ENCODE measurements at regions not wholly inside any gene's neighbourhood (a gene's known extent, or its start where the extent isn't known, plus 50 kb on each side); places are given as distances from the start of the nearest gene placed in this dataset.

DNA sequence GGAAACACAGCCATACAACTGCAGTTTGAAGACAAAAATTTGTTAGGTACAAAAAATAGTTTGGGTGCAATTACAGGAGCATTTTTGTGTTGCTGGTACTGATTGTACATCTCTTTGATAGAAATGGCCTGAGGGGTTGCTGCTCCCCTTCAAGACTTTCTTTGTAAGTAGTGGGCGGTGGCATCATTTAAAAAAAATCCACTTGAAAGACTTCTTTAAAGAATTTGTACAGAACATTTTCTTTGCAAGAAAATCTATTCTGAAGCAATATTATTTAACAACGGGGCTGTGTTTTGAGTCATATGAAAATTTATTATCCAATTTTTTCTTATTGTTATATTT lies 144.1 kb upstream of the CAV2 start:
- no peak overlapping the region for H3K9ac ChIP-seq (ENCODE audit: insufficient read depth in 1 of 2, low read depth in 2 of 2, low read length in 2 of 2)
- no TSS peak for BruUV-seq (replicated peaks)
- H3K27ac ChIP-seq (ENCODE audit: extremely low read depth, low read depth, low read length), result no peak overlapping the region
- peak overlapping the region; percentile 7; the same call in 1 of the 2 replicates for H3K4me2 ChIP-seq (ENCODE audit: insufficient read depth, low read length)
- H3K4me1 ChIP-seq (replicated peaks in 1 of 2; ENCODE audit: control insufficient read depth in 2 of 2, insufficient read depth in 2 of 2, low read length in 2 of 2), result peaks cover 0 to 15% of the 10 kb centered on the region in 2 experiments; a peak in 3 of 5 replicates
- H3K9me3 ChIP-seq (replicated peaks; ENCODE audit: control insufficient read depth, insufficient read depth, low read depth, low read length), result no peaks in the 10 kb centered on the region
- no peak for DNase-seq (ENCODE audit: extremely low read depth in 1 of 4, low spot score in 3 of 4)
- no peaks in the 10 kb centered on the region for H3K9me1 ChIP-seq (ENCODE audit: control insufficient read depth, insufficient read depth, low read length)
- no peaks in the 10 kb centered on the region for H3K79me2 ChIP-seq (ENCODE audit: control insufficient read depth, insufficient read depth, low read length)
- no peaks in the 10 kb centered on the region for H3K36me3 ChIP-seq (ENCODE audit: control insufficient read depth, insufficient read depth, low read length)
- POLR2A ChIA-PET, result interaction anchor here (0.8 kb wide), 1 partner anchor 32 kb away, joined by 3 read pairs; no protein-coding TSS in a partner anchor
- WGBS (ENCODE audit: insufficient coverage, low coverage, missing lambda C conversion rate), result 11% methylated on average over 2 of the region's 2 CpGs
- no peak for ATAC-seq
- in situ Hi-C loops (cut with MboI), result no loop called here
- no peaks in the 10 kb centered on the region for H3K27me3 ChIP-seq (ENCODE audit: control insufficient read depth in 2 of 2, insufficient read depth in 2 of 2, low read length in 2 of 2)
- H3K4me3 ChIP-seq, result no peak overlapping the region
- intact Hi-C loops (cut with micrococcal nuclease), result no loop called here
- no peak for FAIRE-seq
- H2AFZ ChIP-seq (ENCODE audit: low read depth, low read length), result no peak overlapping the region
- CTCF ChIA-PET (ENCODE audit: low intra/inter-chr PET ratio), result no interaction called here
- no peaks in the 10 kb centered on the region for H4K20me1 ChIP-seq (replicated peaks; ENCODE audit: control insufficient read depth, insufficient read depth, low read length)
- TF ChIP-seq, protein P1, sequence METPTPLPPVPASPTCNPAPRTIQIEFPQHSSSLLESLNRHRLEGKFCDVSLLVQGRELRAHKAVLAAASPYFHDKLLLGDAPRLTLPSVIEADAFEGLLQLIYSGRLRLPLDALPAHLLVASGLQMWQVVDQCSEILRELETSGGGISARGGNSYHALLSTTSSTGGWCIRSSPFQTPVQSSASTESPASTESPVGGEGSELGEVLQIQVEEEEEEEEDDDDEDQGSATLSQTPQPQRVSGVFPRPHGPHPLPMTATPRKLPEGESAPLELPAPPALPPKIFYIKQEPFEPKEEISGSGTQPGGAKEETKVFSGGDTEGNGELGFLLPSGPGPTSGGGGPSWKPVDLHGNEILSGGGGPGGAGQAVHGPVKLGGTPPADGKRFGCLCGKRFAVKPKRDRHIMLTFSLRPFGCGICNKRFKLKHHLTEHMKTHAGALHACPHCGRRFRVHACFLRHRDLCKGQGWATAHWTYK (CRISPR knock-in tag; IDR thresholded peaks at IDR 0.05), result no peak
- TF ChIP-seq, protein P2, sequence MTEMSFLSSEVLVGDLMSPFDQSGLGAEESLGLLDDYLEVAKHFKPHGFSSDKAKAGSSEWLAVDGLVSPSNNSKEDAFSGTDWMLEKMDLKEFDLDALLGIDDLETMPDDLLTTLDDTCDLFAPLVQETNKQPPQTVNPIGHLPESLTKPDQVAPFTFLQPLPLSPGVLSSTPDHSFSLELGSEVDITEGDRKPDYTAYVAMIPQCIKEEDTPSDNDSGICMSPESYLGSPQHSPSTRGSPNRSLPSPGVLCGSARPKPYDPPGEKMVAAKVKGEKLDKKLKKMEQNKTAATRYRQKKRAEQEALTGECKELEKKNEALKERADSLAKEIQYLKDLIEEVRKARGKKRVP (CRISPR knock-in tag; IDR thresholded peaks at IDR 0.05), result no peak
- TF ChIP-seq SIRT6 (IDR thresholded peaks at IDR 0.05; ENCODE audit: low read depth, low read length) (no peak), CTBP1 (IDR thresholded peaks at IDR 0.05; ENCODE audit: borderline replicate concordance) (no peak), CCNT2 (IDR thresholded peaks at IDR 0.05; ENCODE audit: borderline replicate concordance, extremely low read depth, insufficient read length, low read depth, low read length) (peak; percentile 8), CBFA2T3 (IDR thresholded peaks at IDR 0.05) (no peak), GABPA (tag; conservative IDR thresholded peaks at IDR 0.05; ENCODE audit: low read depth) (peak; percentile 61)
- TF ChIP-seq, protein P3, sequence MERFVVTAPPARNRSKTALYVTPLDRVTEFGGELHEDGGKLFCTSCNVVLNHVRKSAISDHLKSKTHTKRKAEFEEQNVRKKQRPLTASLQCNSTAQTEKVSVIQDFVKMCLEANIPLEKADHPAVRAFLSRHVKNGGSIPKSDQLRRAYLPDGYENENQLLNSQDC (CRISPR knock-in tag; IDR thresholded peaks at IDR 0.05), result no peak

All from K562 (cell line).